GM19328 (cell line): ENCODE measurements at regions not wholly inside any gene's neighbourhood (a gene's known extent, or its start where the extent isn't known, plus 50 kb on each side); places are given as distances from the start of the nearest gene placed in this dataset.
A peak's percentile ranks its signal among the peaks of the same experiment; 100 is the strongest.
"Not testable (repeated sequence)": the region's sequence is repeated elsewhere in the genome, so short reads cannot be mapped to it uniquely, and the experiment has no call there.

Experiments used
- ATAC-seq: cut with Tn5 transposase; IDR thresholded peaks from one replicate; pipeline ENCODE4 v1.9.1; 2021; ENCODE audit warnings: mild to moderate bottlenecking, moderate library complexity; ENCODE audit not compliant: unreplicated experiment

- ATAC-seq, result no peak
These were observed 741.8 kb downstream of the TMEM121 start for GRCh38 chr14:106268013-106268727.

- ATAC-seq, result no peak
These were observed 742.6 kb downstream of the TMEM121 start for GRCh38 chr14:106269029-106269428.

GRCh38 chr14:106269451-106270204 is 743.2 kb downstream of the TMEM121 start:
- ATAC-seq, result no peak

GRCh38 chr14:106270476-106271121 is 744.2 kb downstream of the TMEM121 start:
- ATAC-seq, result not testable (repeated sequence)

- ATAC-seq, result no peak
These were observed 750.2 kb downstream of the TMEM121 start for GRCh38 chr14:106276326-106277267.

GRCh38 chr14:106277503-106277902 is 751.1 kb downstream of the TMEM121 start:
- no peak for ATAC-seq

GRCh38 chr14:106280876-106281275 is 754.5 kb downstream of the TMEM121 start:
- no peak for ATAC-seq

GRCh38 chr14:106286697-106287290 is 760.4 kb downstream of the TMEM121 start:
- ATAC-seq, result no peak

GRCh38 chr14:106287506-106287905 is 761.1 kb downstream of the TMEM121 start:
- no peak for ATAC-seq

- ATAC-seq, result no peak
These were observed 765.2 kb downstream of the TMEM121 start for GRCh38 chr14:106291626-106292025.

GRCh38 chr14:106294324-106294723 is 767.9 kb downstream of the TMEM121 start:
- no peak for ATAC-seq

- not testable (repeated sequence) for ATAC-seq
These were observed 774.6 kb downstream of the TMEM121 start for GRCh38 chr14:106300951-106301510.

- not testable (repeated sequence) for ATAC-seq
These were observed 775.2 kb downstream of the TMEM121 start for GRCh38 chr14:106301609-106302008.

- no peak for ATAC-seq
These were observed 776.3 kb downstream of the TMEM121 start for GRCh38 chr14:106302661-106303060.

- no peak for ATAC-seq
These were observed 777.9 kb downstream of the TMEM121 start for GRCh38 chr14:106304271-106304670.

- ATAC-seq, result peak; percentile 85
These were observed 782.5 kb downstream of the TMEM121 start for GRCh38 chr14:106308839-106309389.

- ATAC-seq, result no peak
These were observed 783.0 kb downstream of the TMEM121 start for GRCh38 chr14:106309423-106309822.

- no peak for ATAC-seq
These were observed 789.1 kb downstream of the TMEM121 start for GRCh38 chr14:106315436-106315835.

GRCh38 chr14:106317593-106317992 is 791.2 kb downstream of the TMEM121 start:
- ATAC-seq, result no peak

GRCh38 chr14:106318700-106319099 is 792.3 kb downstream of the TMEM121 start:
- ATAC-seq, result no peak
